ENCODE measurements at regions not wholly inside any gene's neighbourhood (a gene's known extent, or its start where the extent isn't known, plus 50 kb on each side); places are given as distances from the start of the nearest gene placed in this dataset.
A peak's percentile ranks its signal among the peaks of the same experiment; 100 is the strongest.

- no peak overlapping the region for H3K4me3 ChIP-seq
- H3K27ac ChIP-seq = no peak overlapping the region
- no peaks in the 10 kb centered on the region for H3K9me3 ChIP-seq
- H3K36me3 ChIP-seq = no peaks in the 10 kb centered on the region
- no peaks in the 10 kb centered on the region for H3K4me1 ChIP-seq
- TF ChIP-seq, protein P1, sequence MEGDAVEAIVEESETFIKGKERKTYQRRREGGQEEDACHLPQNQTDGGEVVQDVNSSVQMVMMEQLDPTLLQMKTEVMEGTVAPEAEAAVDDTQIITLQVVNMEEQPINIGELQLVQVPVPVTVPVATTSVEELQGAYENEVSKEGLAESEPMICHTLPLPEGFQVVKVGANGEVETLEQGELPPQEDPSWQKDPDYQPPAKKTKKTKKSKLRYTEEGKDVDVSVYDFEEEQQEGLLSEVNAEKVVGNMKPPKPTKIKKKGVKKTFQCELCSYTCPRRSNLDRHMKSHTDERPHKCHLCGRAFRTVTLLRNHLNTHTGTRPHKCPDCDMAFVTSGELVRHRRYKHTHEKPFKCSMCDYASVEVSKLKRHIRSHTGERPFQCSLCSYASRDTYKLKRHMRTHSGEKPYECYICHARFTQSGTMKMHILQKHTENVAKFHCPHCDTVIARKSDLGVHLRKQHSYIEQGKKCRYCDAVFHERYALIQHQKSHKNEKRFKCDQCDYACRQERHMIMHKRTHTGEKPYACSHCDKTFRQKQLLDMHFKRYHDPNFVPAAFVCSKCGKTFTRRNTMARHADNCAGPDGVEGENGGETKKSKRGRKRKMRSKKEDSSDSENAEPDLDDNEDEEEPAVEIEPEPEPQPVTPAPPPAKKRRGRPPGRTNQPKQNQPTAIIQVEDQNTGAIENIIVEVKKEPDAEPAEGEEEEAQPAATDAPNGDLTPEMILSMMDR (IDR thresholded peaks at IDR 0.05) = no peak
- no peaks in the 10 kb centered on the region for H3K27me3 ChIP-seq
- intact Hi-C loops (cut with DNase I) = no loop called here
- H3K9ac ChIP-seq (ENCODE audit: low read depth in 2 of 2, low read length in 2 of 2) = no peak overlapping the region
- DNase-seq = peak; percentile 69
Measured at GRCh38 chr9:108634204-108634603, 221.6 kb downstream of the ACTL7B start.

- Histone ChIP-seq H3K9ac (ENCODE audit: low read depth in 2 of 2, low read length in 2 of 2) (no peak overlapping the region), H3K27ac (no peak overlapping the region), H3K36me3 (no peaks in the 10 kb centered on the region), H3K9me3 (no peaks in the 10 kb centered on the region), H3K4me1 (no peaks in the 10 kb centered on the region), H3K27me3 (no peaks in the 10 kb centered on the region), H3K4me3 (no peak overlapping the region)
- TF ChIP-seq, protein P1 (IDR thresholded peaks at IDR 0.05) = no peak
- no peak for DNase-seq
- intact Hi-C loops (cut with DNase I) = no loop called here
Measured at GRCh38 chr9:108631496-108632285, 224.1 kb downstream of the ACTL7B start.

- Histone ChIP-seq H3K27me3 (no peaks in the 10 kb centered on the region), H3K9ac (ENCODE audit: low read depth in 2 of 2, low read length in 2 of 2) (no peak overlapping the region), H3K36me3 (no peaks in the 10 kb centered on the region), H3K27ac (no peak overlapping the region), H3K4me3 (no peak overlapping the region), H3K9me3 (no peaks in the 10 kb centered on the region), H3K4me1 (no peaks in the 10 kb centered on the region)
- TF ChIP-seq, protein P1 (IDR thresholded peaks at IDR 0.05) = no peak
- DNase-seq = no peak
- intact Hi-C loops (cut with DNase I) = no loop called here
Measured at GRCh38 chr9:108628316-108628715, 227.5 kb downstream of the ACTL7B start.

- no peaks in the 10 kb centered on the region for H3K4me1 ChIP-seq
- intact Hi-C loops (cut with DNase I) = no loop called here
- no peaks in the 10 kb centered on the region for H3K9me3 ChIP-seq
- H3K9ac ChIP-seq (ENCODE audit: low read depth in 2 of 2, low read length in 2 of 2) = no peak overlapping the region
- DNase-seq = no peak
- H3K27ac ChIP-seq = no peak overlapping the region
- H3K36me3 ChIP-seq = no peaks in the 10 kb centered on the region
- TF ChIP-seq, protein P1 (IDR thresholded peaks at IDR 0.05) = no peak
- no peaks in the 10 kb centered on the region for H3K27me3 ChIP-seq
- H3K4me3 ChIP-seq = no peak overlapping the region
Measured at GRCh38 chr9:108626743-108627142, 229.0 kb downstream of the ACTL7B start.

DNA sequence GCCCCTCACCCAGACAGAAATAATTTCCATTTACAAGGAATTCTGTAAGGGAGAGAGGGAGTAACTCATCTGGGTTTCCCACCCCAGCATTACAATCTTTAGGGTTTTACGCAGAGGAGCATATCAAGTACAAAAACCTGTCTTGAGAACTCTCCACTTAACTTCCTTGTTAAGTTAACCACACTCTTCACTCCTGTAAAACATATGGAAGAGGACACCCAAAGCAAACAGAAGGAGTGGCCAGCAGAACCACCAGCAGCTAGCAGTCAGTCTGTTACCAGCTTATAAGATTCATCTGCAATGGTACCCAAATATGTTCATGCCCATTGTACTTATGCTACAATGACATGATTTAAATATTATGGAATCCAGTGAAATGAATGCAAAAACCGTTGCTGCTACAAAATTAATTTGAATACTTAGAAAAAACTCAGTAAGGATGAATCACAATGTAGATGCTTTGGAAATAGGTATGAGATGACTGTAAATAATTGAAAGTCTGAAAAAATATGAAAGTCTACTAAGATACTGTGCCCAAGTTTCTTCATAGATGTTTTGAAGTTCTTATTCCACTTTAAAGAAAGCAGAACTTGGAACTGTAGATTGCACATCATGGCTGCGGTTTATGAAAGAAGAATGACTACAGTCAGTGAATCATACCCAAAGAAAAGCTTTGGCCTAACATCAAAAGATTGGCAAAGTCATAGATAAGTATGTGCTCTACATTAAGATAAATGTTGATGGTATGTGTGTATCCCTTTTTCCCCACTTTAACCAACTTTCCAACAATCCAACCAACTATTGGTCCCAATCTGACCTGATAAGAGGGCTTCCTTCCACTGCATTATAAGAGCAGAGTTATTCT, 233.6 kb downstream of the ACTL7B start:
- no peaks in the 10 kb centered on the region for H3K36me3 ChIP-seq
- intact Hi-C loops (cut with DNase I) = no loop called here
- H3K9me3 ChIP-seq = no peaks in the 10 kb centered on the region
- no peaks in the 10 kb centered on the region for H3K27me3 ChIP-seq
- H3K9ac ChIP-seq (ENCODE audit: low read depth in 2 of 2, low read length in 2 of 2) = no peak overlapping the region
- H3K27ac ChIP-seq = no peak overlapping the region
- DNase-seq = no peak
- H3K4me1 ChIP-seq = no peaks in the 10 kb centered on the region
- TF ChIP-seq, protein P1 (IDR thresholded peaks at IDR 0.05) = no peak
- no peak overlapping the region for H3K4me3 ChIP-seq
